HG02884 (cell line): ENCODE measurements at regions not wholly inside any gene's neighbourhood (a gene's known extent, or its start where the extent isn't known, plus 50 kb on each side); places are given as distances from the start of the nearest gene placed in this dataset.
A peak's percentile ranks its signal among the peaks of the same experiment; 100 is the strongest.
"Not testable (repeated sequence)": the region's sequence is repeated elsewhere in the genome, so short reads cannot be mapped to it uniquely, and the experiment has no call there.

Source experiments
- ATAC-seq: cut with Tn5 transposase; IDR thresholded peaks from one replicate; pipeline ENCODE4 v1.9.1; 2021; ENCODE audit warnings: mild to moderate bottlenecking, moderate library complexity; ENCODE audit not compliant: unreplicated experiment

GRCh38 chr17:70369391-70369790 lies 200.1 kb downstream of the KCNJ2 start:
- no peak for ATAC-seq

GRCh38 chr17:70370816-70371215 lies 201.5 kb downstream of the KCNJ2 start:
- no peak for ATAC-seq

- ATAC-seq, result no peak
Observed at GRCh38 chr17:70373369-70373768, 204.0 kb downstream of the KCNJ2 start.

- no peak for ATAC-seq
Observed at GRCh38 chr17:70374496-70374895, 205.2 kb downstream of the KCNJ2 start.

- ATAC-seq, result no peak
Observed at GRCh38 chr17:70375406-70375805, 206.1 kb downstream of the KCNJ2 start.

GRCh38 chr17:70375813-70376770 lies 206.8 kb downstream of the KCNJ2 start:
- no peak for ATAC-seq

- ATAC-seq, result no peak
Observed at GRCh38 chr17:70377654-70378053, 208.3 kb downstream of the KCNJ2 start.

GRCh38 chr17:70378076-70378475 lies 208.7 kb downstream of the KCNJ2 start:
- ATAC-seq, result no peak

GRCh38 chr17:70379945-70380344 lies 210.6 kb downstream of the KCNJ2 start:
- ATAC-seq, result no peak

- ATAC-seq, result not testable (repeated sequence)
Observed at GRCh38 chr17:70381916-70382315, 212.6 kb downstream of the KCNJ2 start.

- ATAC-seq, result no peak
Observed at GRCh38 chr17:70388326-70388725, 219.0 kb downstream of the KCNJ2 start.

GRCh38 chr17:70389232-70389757 lies 220.0 kb downstream of the KCNJ2 start:
- not testable (repeated sequence) for ATAC-seq

- ATAC-seq, result no peak
Observed at GRCh38 chr17:70390049-70390448, 220.7 kb downstream of the KCNJ2 start.

- no peak for ATAC-seq
Observed at GRCh38 chr17:70394473-70395232, 225.3 kb downstream of the KCNJ2 start.

GRCh38 chr17:70405492-70406220 lies 236.3 kb downstream of the KCNJ2 start:
- peak; percentile 66 for ATAC-seq

GRCh38 chr17:70407506-70407905 lies 238.2 kb downstream of the KCNJ2 start:
- no peak for ATAC-seq

- ATAC-seq, result no peak
Observed at GRCh38 chr17:70408768-70409167, 239.4 kb downstream of the KCNJ2 start.

GRCh38 chr17:70414300-70414699 lies 245.0 kb downstream of the KCNJ2 start:
- no peak for ATAC-seq

- no peak for ATAC-seq
Observed at GRCh38 chr17:70420861-70421445, 251.6 kb downstream of the KCNJ2 start.

- ATAC-seq, result no peak
Observed at GRCh38 chr17:70422862-70423261, 253.5 kb downstream of the KCNJ2 start.

GRCh38 chr17:70423562-70423961 lies 254.2 kb downstream of the KCNJ2 start:
- ATAC-seq, result no peak
